ENCODE measurements at regions not wholly inside any gene's neighbourhood (a gene's known extent, or its start where the extent isn't known, plus 50 kb on each side); places are given as distances from the start of the nearest gene placed in this dataset.

GRCh38 chr12:126907900-126908764 is 1358.8 kb upstream of the TMEM132C start:
- Histone ChIP-seq H4K20me1 (ENCODE audit: insufficient read depth, low read length) (no peaks in the 10 kb centered on the region), H2AFZ (ENCODE audit: low read length) (no peak overlapping the region), H3K27me3 (ENCODE audit: insufficient read depth, low read length) (no peaks in the 10 kb centered on the region), H3K36me3 (ENCODE audit: insufficient read depth, low read length) (no peaks in the 10 kb centered on the region), H3K4me2 (ENCODE audit: low read length) (no peak overlapping the region), H3K9me3 (ENCODE audit: low read length) (no peaks in the 10 kb centered on the region), H3K27ac (ENCODE audit: low read depth, low read length, poor library complexity, severe bottlenecking) (no peak overlapping the region), H3K9me2 (ENCODE audit: low read depth, low read length) (no peaks in the 10 kb centered on the region), H3K4me3 (ENCODE audit: low read depth, low read length, poor library complexity, severe bottlenecking) (no peak overlapping the region), H3K79me2 (ENCODE audit: insufficient read depth, low read length) (no peaks in the 10 kb centered on the region), H3K9ac (ENCODE audit: low read length) (no peak overlapping the region), H3F3A (ENCODE audit: insufficient read depth, low read length) (no peaks in the 10 kb centered on the region), H3K4me1 (ENCODE audit: insufficient read depth, low read length, severe bottlenecking) (no peaks in the 10 kb centered on the region)
- TF ChIP-seq, protein P1, sequence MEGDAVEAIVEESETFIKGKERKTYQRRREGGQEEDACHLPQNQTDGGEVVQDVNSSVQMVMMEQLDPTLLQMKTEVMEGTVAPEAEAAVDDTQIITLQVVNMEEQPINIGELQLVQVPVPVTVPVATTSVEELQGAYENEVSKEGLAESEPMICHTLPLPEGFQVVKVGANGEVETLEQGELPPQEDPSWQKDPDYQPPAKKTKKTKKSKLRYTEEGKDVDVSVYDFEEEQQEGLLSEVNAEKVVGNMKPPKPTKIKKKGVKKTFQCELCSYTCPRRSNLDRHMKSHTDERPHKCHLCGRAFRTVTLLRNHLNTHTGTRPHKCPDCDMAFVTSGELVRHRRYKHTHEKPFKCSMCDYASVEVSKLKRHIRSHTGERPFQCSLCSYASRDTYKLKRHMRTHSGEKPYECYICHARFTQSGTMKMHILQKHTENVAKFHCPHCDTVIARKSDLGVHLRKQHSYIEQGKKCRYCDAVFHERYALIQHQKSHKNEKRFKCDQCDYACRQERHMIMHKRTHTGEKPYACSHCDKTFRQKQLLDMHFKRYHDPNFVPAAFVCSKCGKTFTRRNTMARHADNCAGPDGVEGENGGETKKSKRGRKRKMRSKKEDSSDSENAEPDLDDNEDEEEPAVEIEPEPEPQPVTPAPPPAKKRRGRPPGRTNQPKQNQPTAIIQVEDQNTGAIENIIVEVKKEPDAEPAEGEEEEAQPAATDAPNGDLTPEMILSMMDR (IDR thresholded peaks at IDR 0.05; ENCODE audit: low read length), result no peak
- TF ChIP-seq EZH2 (IDR thresholded peaks at IDR 0.05; ENCODE audit: borderline replicate concordance, low read length), result no peak

GRCh38 chr12:126908765-126909142 is 1358.2 kb upstream of the TMEM132C start:
- no peak overlapping the region for H3K9ac ChIP-seq (ENCODE audit: low read length)

DNA sequence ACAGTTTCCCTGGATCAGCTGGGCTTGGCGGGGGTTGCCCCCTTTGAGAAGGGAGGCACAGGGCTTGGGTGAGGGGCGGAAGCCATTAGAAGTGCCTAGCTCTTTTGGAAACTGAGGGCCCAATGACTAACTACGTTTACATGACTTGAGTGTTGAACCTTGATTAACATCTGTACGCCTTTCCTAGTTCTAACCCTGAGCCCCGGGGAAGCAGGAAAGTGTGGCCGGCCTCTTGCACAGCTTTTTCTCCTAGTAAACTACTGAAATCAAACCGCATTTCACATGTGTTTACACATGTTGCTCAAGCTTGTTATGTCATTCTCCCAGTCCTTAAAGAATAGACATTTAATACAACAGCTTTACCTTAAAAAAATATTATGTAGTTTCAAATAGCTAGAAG is 1356.4 kb upstream of the TMEM132C start:
- no peak overlapping the region for H3K27ac ChIP-seq (ENCODE audit: low read depth, low read length, poor library complexity, severe bottlenecking)
- TF ChIP-seq, protein P1 (IDR thresholded peaks at IDR 0.05; ENCODE audit: low read length), result no peak
- no peak for TF ChIP-seq EZH2 (IDR thresholded peaks at IDR 0.05; ENCODE audit: borderline replicate concordance, low read length)

More at GRCh38 chr12:126908765-126909142, 1358.2 kb upstream of the TMEM132C start:
- H3K27me3 ChIP-seq (ENCODE audit: insufficient read depth, low read length), result no peaks in the 10 kb centered on the region
- no peaks in the 10 kb centered on the region for H3K36me3 ChIP-seq (ENCODE audit: insufficient read depth, low read length)
- TF ChIP-seq, protein P1 (IDR thresholded peaks at IDR 0.05; ENCODE audit: low read length), result no peak
- no peak for TF ChIP-seq EZH2 (IDR thresholded peaks at IDR 0.05; ENCODE audit: borderline replicate concordance, low read length)
- no peak overlapping the region for H3K27ac ChIP-seq (ENCODE audit: low read depth, low read length, poor library complexity, severe bottlenecking)
- H3K4me3 ChIP-seq (ENCODE audit: low read depth, low read length, poor library complexity, severe bottlenecking), result no peak overlapping the region
- H3K9me3 ChIP-seq (ENCODE audit: low read length), result no peaks in the 10 kb centered on the region
- H3K4me1 ChIP-seq (ENCODE audit: insufficient read depth, low read length, severe bottlenecking), result no peaks in the 10 kb centered on the region
- H3K79me2 ChIP-seq (ENCODE audit: insufficient read depth, low read length), result no peaks in the 10 kb centered on the region
- no peaks in the 10 kb centered on the region for H4K20me1 ChIP-seq (ENCODE audit: insufficient read depth, low read length)
- H3K9me2 ChIP-seq (ENCODE audit: low read depth, low read length), result no peaks in the 10 kb centered on the region
- H3F3A ChIP-seq (ENCODE audit: insufficient read depth, low read length), result no peaks in the 10 kb centered on the region
- no peak overlapping the region for H2AFZ ChIP-seq (ENCODE audit: low read length)
- no peak overlapping the region for H3K4me2 ChIP-seq (ENCODE audit: low read length)

More for the DNA sequence above, 1356.4 kb upstream of the TMEM132C start:
- Histone ChIP-seq H3K79me2 (ENCODE audit: insufficient read depth, low read length) (no peaks in the 10 kb centered on the region), H3K4me1 (ENCODE audit: insufficient read depth, low read length, severe bottlenecking) (no peaks in the 10 kb centered on the region), H3K4me3 (ENCODE audit: low read depth, low read length, poor library complexity, severe bottlenecking) (no peak overlapping the region), H3K27me3 (ENCODE audit: insufficient read depth, low read length) (no peaks in the 10 kb centered on the region), H3K36me3 (ENCODE audit: insufficient read depth, low read length) (no peaks in the 10 kb centered on the region), H3F3A (ENCODE audit: insufficient read depth, low read length) (no peaks in the 10 kb centered on the region), H3K9me3 (ENCODE audit: low read length) (no peaks in the 10 kb centered on the region), H4K20me1 (ENCODE audit: insufficient read depth, low read length) (no peaks in the 10 kb centered on the region), H3K9ac (ENCODE audit: low read length) (no peak overlapping the region), H3K4me2 (ENCODE audit: low read length) (no peak overlapping the region), H3K9me2 (ENCODE audit: low read depth, low read length) (no peaks in the 10 kb centered on the region), H2AFZ (ENCODE audit: low read length) (no peak overlapping the region)
